NCI-H524 (cell line): ENCODE measurements at regions not wholly inside any gene's neighbourhood (a gene's known extent, or its start where the extent isn't known, plus 50 kb on each side); places are given as distances from the start of the nearest gene placed in this dataset.
"Not testable (repeated sequence)": the region's sequence is repeated elsewhere in the genome, so short reads cannot be mapped to it uniquely, and the experiment has no call there.

ENCODE experiments used
- DNase-seq, 2 experiments: peaks; one replicate each; lab custom pipeline; 2025; lab: John Stamatoyannopoulos, UW

GRCh38 chr3:194249323-194250097, 101.6 kb downstream of the CPN2 start:
- DNase-seq = peak; percentile 87 to 94

- DNase-seq = peak; percentile 96
Observed at GRCh38 chr3:194250098-194251002, 100.8 kb downstream of the CPN2 start.

- DNase-seq = no peak
Observed at GRCh38 chr3:194251007-194251406, 100.1 kb downstream of the CPN2 start.

GRCh38 chr3:194251461-194251860, 99.7 kb downstream of the CPN2 start:
- DNase-seq = no peak

GRCh38 chr3:194251891-194252560, 99.1 kb downstream of the CPN2 start:
- DNase-seq = no peak

- no peak for DNase-seq
Observed at GRCh38 chr3:194253270-194253669, 97.9 kb downstream of the CPN2 start.

GRCh38 chr3:194254040-194254439, 97.1 kb downstream of the CPN2 start:
- no peak for DNase-seq

- DNase-seq = no peak
Observed at GRCh38 chr3:194255252-194256039, 95.7 kb downstream of the CPN2 start.

GRCh38 chr3:194256040-194256945, 94.8 kb downstream of the CPN2 start:
- DNase-seq = peak in 1 of 2 experiments; percentile 41

DNA sequence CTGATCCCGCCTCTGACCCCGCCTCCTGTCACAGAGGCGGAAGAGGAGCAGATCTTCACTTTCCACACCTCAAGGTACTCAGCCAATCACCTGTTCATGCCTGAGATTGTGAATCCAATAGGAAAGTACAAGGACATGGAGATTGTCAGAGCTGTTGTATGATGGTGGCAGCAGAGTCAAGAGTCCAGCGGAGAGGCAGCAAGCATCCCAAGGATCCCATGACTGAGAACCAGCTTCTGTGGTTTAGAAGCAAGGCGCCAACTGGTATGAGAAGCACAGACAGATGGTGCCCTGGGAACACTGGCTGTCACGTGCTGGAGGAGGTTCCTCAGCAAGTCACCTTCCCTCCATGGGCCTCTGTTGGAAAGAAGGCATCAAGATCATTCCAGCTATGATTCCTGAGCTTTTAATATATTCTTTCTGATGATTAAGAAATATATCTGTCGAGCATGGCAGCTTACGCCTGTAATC, 93.9 kb downstream of the CPN2 start:
- peak in 1 of 2 experiments; percentile 75 for DNase-seq

DNA sequence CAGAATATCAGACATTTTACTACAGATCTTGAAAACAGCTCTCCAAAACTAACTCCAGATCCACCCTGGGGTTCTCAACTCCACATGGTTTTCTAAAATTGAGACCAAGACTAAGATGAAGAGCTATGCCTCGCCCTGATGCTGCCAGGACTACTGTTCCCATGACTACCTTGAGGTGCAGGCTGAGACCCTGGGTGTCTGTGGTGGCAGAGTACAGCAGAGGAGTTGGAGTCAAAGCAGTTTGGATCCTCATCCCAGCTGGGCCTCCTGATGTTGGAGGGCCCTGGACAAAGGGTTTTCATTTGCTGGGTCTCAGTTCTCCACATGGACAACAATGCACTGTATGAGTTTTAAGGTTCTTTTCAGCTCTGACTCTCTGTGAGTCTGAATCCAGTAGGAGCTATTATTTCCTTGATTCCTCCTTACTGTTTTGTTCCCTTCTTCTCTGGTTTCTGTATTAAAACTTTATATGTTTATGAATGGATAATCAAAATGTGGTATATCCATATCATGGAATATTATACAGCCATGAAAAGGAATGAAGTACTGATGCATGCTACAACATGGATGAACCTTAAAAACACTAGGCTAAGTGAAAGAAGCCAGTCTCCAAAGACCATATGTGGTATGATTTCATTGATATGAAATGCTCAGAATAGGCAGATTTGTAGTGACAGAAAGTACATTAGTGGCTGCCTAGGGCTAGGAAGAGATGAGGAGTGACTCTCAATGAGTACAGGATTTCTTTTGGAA, 93.0 kb downstream of the CPN2 start:
- no peak for DNase-seq

- DNase-seq = no peak
Observed at GRCh38 chr3:194259982-194260766, 91.0 kb downstream of the CPN2 start.

- DNase-seq = no peak
Observed at GRCh38 chr3:194261581-194262063, 89.5 kb downstream of the CPN2 start.

DNA sequence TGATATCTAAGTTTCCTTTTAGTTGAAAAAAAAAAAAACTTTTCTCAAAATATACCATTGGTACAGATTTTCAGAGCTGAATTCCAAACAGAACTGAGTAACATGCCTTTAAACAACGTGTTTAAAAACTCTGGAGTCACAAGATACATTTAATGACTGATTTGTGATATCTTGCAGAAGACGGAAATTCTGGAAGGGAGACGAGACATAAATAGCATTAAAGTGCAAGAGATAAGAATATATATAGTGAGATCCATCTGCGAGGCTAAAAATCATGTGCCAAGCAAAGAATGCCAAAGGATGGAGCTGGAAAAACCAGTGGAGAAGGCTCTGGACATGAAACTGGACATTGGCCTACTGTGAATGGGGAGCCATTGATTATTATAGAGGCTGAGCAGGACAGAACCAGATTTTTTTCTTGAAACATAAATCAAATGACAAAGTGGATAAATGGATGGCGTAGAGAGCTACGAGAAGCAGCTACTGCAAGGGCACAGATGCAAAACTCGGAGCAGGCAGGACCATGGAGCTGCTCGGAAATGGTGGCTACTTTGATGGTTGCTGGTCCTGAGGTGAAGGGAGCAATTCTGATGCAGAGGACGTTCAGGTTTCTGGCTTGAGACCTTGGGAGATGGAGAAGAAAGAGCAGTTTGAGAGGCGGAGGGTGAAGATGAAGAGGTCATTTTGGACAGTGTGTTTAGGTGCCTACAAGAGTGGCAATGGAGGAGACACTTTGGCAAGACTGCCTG, 88.8 kb downstream of the CPN2 start:
- DNase-seq = no peak

- no peak for DNase-seq
Observed at GRCh38 chr3:194262925-194263305, 88.2 kb downstream of the CPN2 start.

- DNase-seq = not testable (repeated sequence)
Observed at GRCh38 chr3:194264631-194265504, 86.3 kb downstream of the CPN2 start.

GRCh38 chr3:194265505-194265892, 85.6 kb downstream of the CPN2 start:
- DNase-seq = peak in 1 of 2 experiments; percentile 24
